ENCODE measurements at regions not wholly inside any gene's neighbourhood (a gene's known extent, or its start where the extent isn't known, plus 50 kb on each side); places are given as distances from the start of the nearest gene placed in this dataset.

DNA sequence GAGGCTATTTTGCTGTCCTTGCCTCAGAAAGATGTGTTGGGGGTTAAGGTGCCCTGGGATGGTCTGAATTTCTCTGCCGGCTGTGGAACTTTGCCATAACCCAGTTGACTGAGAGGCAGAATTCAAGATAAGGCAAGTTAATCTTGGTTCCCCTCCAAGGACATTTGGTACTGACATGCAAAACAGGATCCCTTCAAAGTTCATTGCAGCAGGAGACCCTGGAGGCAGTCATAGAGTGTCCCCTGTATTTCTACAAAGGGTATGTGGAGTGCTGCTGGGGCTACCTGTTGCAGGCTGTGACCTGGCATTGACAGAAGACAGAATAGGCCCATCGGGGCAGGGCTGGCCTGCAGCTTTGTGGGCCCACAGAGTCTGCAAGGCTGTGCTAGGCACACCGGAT, 135.6 kb upstream of the IRX3 start:
- peaks cover 23% of the 10 kb centered on the region for H3K4me1 ChIP-seq
- DNase-seq: peak; percentile 30
- TF ChIP-seq, protein P1, sequence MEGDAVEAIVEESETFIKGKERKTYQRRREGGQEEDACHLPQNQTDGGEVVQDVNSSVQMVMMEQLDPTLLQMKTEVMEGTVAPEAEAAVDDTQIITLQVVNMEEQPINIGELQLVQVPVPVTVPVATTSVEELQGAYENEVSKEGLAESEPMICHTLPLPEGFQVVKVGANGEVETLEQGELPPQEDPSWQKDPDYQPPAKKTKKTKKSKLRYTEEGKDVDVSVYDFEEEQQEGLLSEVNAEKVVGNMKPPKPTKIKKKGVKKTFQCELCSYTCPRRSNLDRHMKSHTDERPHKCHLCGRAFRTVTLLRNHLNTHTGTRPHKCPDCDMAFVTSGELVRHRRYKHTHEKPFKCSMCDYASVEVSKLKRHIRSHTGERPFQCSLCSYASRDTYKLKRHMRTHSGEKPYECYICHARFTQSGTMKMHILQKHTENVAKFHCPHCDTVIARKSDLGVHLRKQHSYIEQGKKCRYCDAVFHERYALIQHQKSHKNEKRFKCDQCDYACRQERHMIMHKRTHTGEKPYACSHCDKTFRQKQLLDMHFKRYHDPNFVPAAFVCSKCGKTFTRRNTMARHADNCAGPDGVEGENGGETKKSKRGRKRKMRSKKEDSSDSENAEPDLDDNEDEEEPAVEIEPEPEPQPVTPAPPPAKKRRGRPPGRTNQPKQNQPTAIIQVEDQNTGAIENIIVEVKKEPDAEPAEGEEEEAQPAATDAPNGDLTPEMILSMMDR (IDR thresholded peaks at IDR 0.05; ENCODE audit: borderline replicate concordance): no peak
- H3K27me3 ChIP-seq (ENCODE audit: low read depth): no peaks in the 10 kb centered on the region
- no peaks in the 10 kb centered on the region for H3K9me3 ChIP-seq (replicated peaks)
- intact Hi-C loops (cut with micrococcal nuclease): no loop called here
- peak overlapping the region; percentile 82 for H3K27ac ChIP-seq (replicated peaks)
- no peaks in the 10 kb centered on the region for H3K36me3 ChIP-seq
- no peak overlapping the region for H3K4me3 ChIP-seq

DNA sequence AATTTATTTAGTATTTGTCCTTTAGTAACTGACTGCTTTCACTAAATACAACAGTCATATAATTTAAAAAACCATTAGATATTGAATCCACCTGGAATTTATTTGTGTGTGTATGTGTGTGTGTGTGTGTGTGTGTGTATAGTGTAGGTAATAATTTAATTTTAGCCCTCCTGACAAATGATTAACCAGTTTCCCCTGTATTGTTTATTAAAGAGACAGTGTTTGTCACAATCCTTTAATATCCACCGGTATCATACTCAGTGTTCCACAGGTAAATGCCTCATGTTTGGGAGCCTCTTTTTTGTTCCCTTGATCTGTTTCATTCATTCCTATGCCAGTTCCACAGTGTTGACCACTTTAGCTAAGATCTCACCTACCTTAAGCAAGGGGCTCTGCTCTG, 134.6 kb upstream of the IRX3 start:
- Histone ChIP-seq H3K4me1 (peaks cover 23% of the 10 kb centered on the region), H3K4me3 (no peak overlapping the region), H3K27ac (replicated peaks) (peak overlapping the region; percentile 82), H3K9me3 (replicated peaks) (no peaks in the 10 kb centered on the region), H3K36me3 (no peaks in the 10 kb centered on the region), H3K27me3 (ENCODE audit: low read depth) (no peaks in the 10 kb centered on the region)
- no peak for DNase-seq
- TF ChIP-seq, protein P1 (IDR thresholded peaks at IDR 0.05; ENCODE audit: borderline replicate concordance): no peak
- intact Hi-C loops (cut with micrococcal nuclease): no loop called here

DNA sequence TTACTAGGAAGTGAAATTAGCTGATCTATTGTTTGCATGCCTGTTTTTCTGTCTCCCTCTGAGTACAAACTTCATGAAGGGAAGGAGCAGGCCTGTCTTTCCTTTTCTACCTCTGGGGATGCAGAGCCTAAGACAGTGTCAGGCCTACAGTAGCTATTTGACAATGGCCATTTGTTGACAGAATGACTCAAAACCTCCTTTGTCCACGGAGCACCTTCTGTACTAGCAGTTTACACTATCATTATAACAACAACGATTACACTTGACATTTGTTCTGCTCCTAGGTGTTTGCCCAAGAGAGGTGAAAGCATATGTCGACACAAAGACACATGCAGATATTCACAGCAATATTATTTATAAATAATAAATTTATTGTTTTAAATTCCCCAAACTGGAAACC, 132.3 kb upstream of the IRX3 start:
- Histone ChIP-seq H3K27ac (replicated peaks) (no peak overlapping the region), H3K27me3 (ENCODE audit: low read depth) (no peaks in the 10 kb centered on the region), H3K4me1 (peaks cover 23% of the 10 kb centered on the region), H3K9me3 (replicated peaks) (no peaks in the 10 kb centered on the region), H3K4me3 (no peak overlapping the region), H3K36me3 (no peaks in the 10 kb centered on the region)
- intact Hi-C loops (cut with micrococcal nuclease): no loop called here
- TF ChIP-seq, protein P1 (IDR thresholded peaks at IDR 0.05; ENCODE audit: borderline replicate concordance): no peak
- DNase-seq: no peak

DNA sequence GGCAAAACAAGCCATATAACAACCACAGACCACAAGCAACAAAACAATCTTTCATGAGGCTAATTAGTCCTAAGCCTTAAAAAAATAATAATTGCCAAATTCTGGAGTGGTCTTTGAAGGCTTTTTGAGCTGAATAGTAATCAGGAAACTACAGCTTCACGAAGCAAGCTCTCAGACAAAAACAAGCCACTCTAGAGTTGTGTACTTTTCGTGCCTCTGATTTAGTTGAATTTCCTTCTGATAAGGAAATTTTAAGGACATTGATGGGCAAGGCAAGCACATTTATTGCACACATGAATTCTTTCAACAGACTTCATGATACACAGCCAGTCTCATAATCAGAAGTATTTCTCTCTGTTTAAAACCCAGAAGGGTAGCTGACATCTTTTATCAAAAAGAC, 130.8 kb upstream of the IRX3 start:
- intact Hi-C loops (cut with micrococcal nuclease): no loop called here
- H3K9me3 ChIP-seq (replicated peaks): no peaks in the 10 kb centered on the region
- TF ChIP-seq, protein P1 (IDR thresholded peaks at IDR 0.05; ENCODE audit: borderline replicate concordance): no peak
- H3K36me3 ChIP-seq: no peaks in the 10 kb centered on the region
- H3K4me1 ChIP-seq: peaks cover 23% of the 10 kb centered on the region
- H3K27me3 ChIP-seq (ENCODE audit: low read depth): no peaks in the 10 kb centered on the region
- H3K4me3 ChIP-seq: no peak overlapping the region
- no peak overlapping the region for H3K27ac ChIP-seq (replicated peaks)
- no peak for DNase-seq

DNA sequence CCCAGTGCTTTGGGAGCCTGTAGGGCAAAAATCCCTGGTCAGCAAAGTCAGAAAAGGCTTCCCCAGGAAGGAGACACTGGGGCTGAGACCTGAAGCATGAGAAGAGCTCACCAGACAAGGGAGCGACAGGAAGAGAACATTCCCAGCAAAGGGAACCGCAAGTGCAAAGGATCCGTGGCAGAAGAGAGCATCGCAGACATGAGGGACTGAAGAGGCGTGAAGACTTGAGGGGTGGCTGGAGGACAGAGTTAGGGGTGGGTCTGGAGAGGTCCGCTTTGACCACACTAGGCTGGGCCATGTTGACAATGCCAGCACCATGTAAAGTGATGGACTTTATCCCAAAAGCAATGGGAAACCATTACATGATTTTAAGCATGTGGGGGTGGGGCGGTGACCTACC, 128.1 kb upstream of the IRX3 start:
- no peak overlapping the region for H3K4me3 ChIP-seq
- intact Hi-C loops (cut with micrococcal nuclease): no loop called here
- no peak for DNase-seq

More for the DNA sequence above, 128.1 kb upstream of the IRX3 start:
- Histone ChIP-seq H3K9me3 (replicated peaks) (no peaks in the 10 kb centered on the region), H3K27ac (replicated peaks) (no peak overlapping the region), H3K36me3 (no peaks in the 10 kb centered on the region), H3K27me3 (ENCODE audit: low read depth) (no peaks in the 10 kb centered on the region), H3K4me1 (peaks cover 29% of the 10 kb centered on the region)
- TF ChIP-seq, protein P1 (IDR thresholded peaks at IDR 0.05; ENCODE audit: borderline replicate concordance): no peak
